Skeletal muscle satellite cell (primary cell): ENCODE measurements at regions not wholly inside any gene's neighbourhood (a gene's known extent, or its start where the extent isn't known, plus 50 kb on each side); places are given as distances from the start of the nearest gene placed in this dataset.

Source experiments
- H3K27me3 ChIP-seq: 2 replicates; pipeline ENCODE4 v1.7.0; 2013; ENCODE audit warnings: low read length; ENCODE audit not compliant: control insufficient read depth, insufficient read depth
- H3K36me3 ChIP-seq: 2 replicates; pipeline ENCODE4 v1.7.0; 2013; ENCODE audit warnings: mild to moderate bottlenecking, control low read depth, low read length; ENCODE audit not compliant: insufficient read depth
- H3K4me1 ChIP-seq: 2 replicates; pipeline ENCODE4 v1.7.0; 2013; ENCODE audit warnings: low read length; ENCODE audit not compliant: control insufficient read depth, insufficient read depth
- H3K4me2 ChIP-seq: 2 replicates; pipeline ENCODE4 v1.7.0; 2013; ENCODE audit warnings: mild to moderate bottlenecking, low read length
- H3K4me3 ChIP-seq: 2 replicates; pipeline ENCODE4 v1.7.0; 2013; ENCODE audit warnings: low read length
- H3K9ac ChIP-seq: 2 replicates; pipeline ENCODE4 v1.7.0; 2013; ENCODE audit warnings: mild to moderate bottlenecking, low read depth, low read length, moderate library complexity
- H3K9me3 ChIP-seq: replicated peaks from 2 replicates; pipeline ENCODE4 v1.7.0; 2013; ENCODE audit warnings: mild to moderate bottlenecking, control low read depth, low read length

GRCh38 chr11:127119356-127119755 is 118.8 kb upstream of the KIRREL3 start:
- H3K9ac ChIP-seq: no peak overlapping the region
- H3K9me3 ChIP-seq: no peaks in the 10 kb centered on the region
- no peak overlapping the region for H3K4me3 ChIP-seq
- H3K27me3 ChIP-seq: peaks cover 29% of the 10 kb centered on the region
- no peaks in the 10 kb centered on the region for H3K36me3 ChIP-seq
- H3K4me1 ChIP-seq: no peaks in the 10 kb centered on the region
- H3K4me2 ChIP-seq: no peak overlapping the region

GRCh38 chr11:127118811-127119210 is 118.2 kb upstream of the KIRREL3 start:
- Histone ChIP-seq H3K9ac (no peak overlapping the region), H3K9me3 (no peaks in the 10 kb centered on the region), H3K4me2 (no peak overlapping the region), H3K36me3 (no peaks in the 10 kb centered on the region), H3K4me3 (no peak overlapping the region), H3K4me1 (no peaks in the 10 kb centered on the region), H3K27me3 (peaks cover 32% of the 10 kb centered on the region)

GRCh38 chr11:127117231-127117739 is 116.7 kb upstream of the KIRREL3 start:
- no peak overlapping the region for H3K9ac ChIP-seq
- H3K4me1 ChIP-seq: no peaks in the 10 kb centered on the region
- H3K36me3 ChIP-seq: no peaks in the 10 kb centered on the region
- H3K4me3 ChIP-seq: no peak overlapping the region
- H3K27me3 ChIP-seq: peaks cover 44% of the 10 kb centered on the region
- H3K4me2 ChIP-seq: no peak overlapping the region
- no peaks in the 10 kb centered on the region for H3K9me3 ChIP-seq

- Histone ChIP-seq H3K4me2 (no peak overlapping the region), H3K27me3 (peaks cover 52% of the 10 kb centered on the region), H3K9ac (no peak overlapping the region), H3K36me3 (no peaks in the 10 kb centered on the region), H3K4me1 (no peaks in the 10 kb centered on the region), H3K9me3 (no peaks in the 10 kb centered on the region), H3K4me3 (no peak overlapping the region)
Measured at GRCh38 chr11:127115844-127116243, 115.3 kb upstream of the KIRREL3 start.

- H3K36me3 ChIP-seq: no peaks in the 10 kb centered on the region
Measured at GRCh38 chr11:127114035-127114434, 113.5 kb upstream of the KIRREL3 start.

GRCh38 chr11:127110542-127110941 is 110.0 kb upstream of the KIRREL3 start:
- Histone ChIP-seq H3K36me3 (no peaks in the 10 kb centered on the region), H3K4me2 (no peak overlapping the region), H3K4me1 (no peaks in the 10 kb centered on the region), H3K27me3 (peaks cover 69% of the 10 kb centered on the region), H3K9me3 (no peaks in the 10 kb centered on the region), H3K4me3 (no peak overlapping the region), H3K9ac (no peak overlapping the region)

More at GRCh38 chr11:127114035-127114434, 113.5 kb upstream of the KIRREL3 start:
- Histone ChIP-seq H3K4me3 (no peak overlapping the region), H3K27me3 (peaks cover 58% of the 10 kb centered on the region), H3K9ac (no peak overlapping the region), H3K4me2 (no peak overlapping the region), H3K9me3 (no peaks in the 10 kb centered on the region), H3K4me1 (no peaks in the 10 kb centered on the region)

- no peaks in the 10 kb centered on the region for H3K4me1 ChIP-seq
Measured at GRCh38 chr11:127109796-127110480, 109.4 kb upstream of the KIRREL3 start.

GRCh38 chr11:127108838-127109237 is 108.3 kb upstream of the KIRREL3 start:
- H3K9ac ChIP-seq: no peak overlapping the region
- no peaks in the 10 kb centered on the region for H3K36me3 ChIP-seq
- peaks cover 81% of the 10 kb centered on the region for H3K27me3 ChIP-seq
- no peak overlapping the region for H3K4me2 ChIP-seq
- no peaks in the 10 kb centered on the region for H3K4me1 ChIP-seq
- no peaks in the 10 kb centered on the region for H3K9me3 ChIP-seq
- no peak overlapping the region for H3K4me3 ChIP-seq

More at GRCh38 chr11:127109796-127110480, 109.4 kb upstream of the KIRREL3 start:
- Histone ChIP-seq H3K36me3 (no peaks in the 10 kb centered on the region), H3K9ac (no peak overlapping the region), H3K4me3 (no peak overlapping the region), H3K9me3 (no peaks in the 10 kb centered on the region), H3K4me2 (no peak overlapping the region), H3K27me3 (peaks cover 75% of the 10 kb centered on the region)

GRCh38 chr11:127106938-127107337 is 106.4 kb upstream of the KIRREL3 start:
- Histone ChIP-seq H3K9ac (no peak overlapping the region), H3K4me1 (no peaks in the 10 kb centered on the region), H3K27me3 (peaks cover 67% of the 10 kb centered on the region), H3K36me3 (no peaks in the 10 kb centered on the region), H3K4me3 (no peak overlapping the region), H3K9me3 (no peaks in the 10 kb centered on the region), H3K4me2 (no peak overlapping the region)

- no peaks in the 10 kb centered on the region for H3K4me1 ChIP-seq
- H3K4me3 ChIP-seq: no peak overlapping the region
- H3K9ac ChIP-seq: no peak overlapping the region
- H3K4me2 ChIP-seq: no peak overlapping the region
- peaks cover 62% of the 10 kb centered on the region for H3K27me3 ChIP-seq
- H3K9me3 ChIP-seq: no peaks in the 10 kb centered on the region
- H3K36me3 ChIP-seq: no peaks in the 10 kb centered on the region
Measured at GRCh38 chr11:127105593-127106541, 105.3 kb upstream of the KIRREL3 start.

- Histone ChIP-seq H3K4me3 (no peak overlapping the region), H3K4me1 (no peaks in the 10 kb centered on the region), H3K36me3 (no peaks in the 10 kb centered on the region), H3K9me3 (no peaks in the 10 kb centered on the region), H3K9ac (no peak overlapping the region), H3K27me3 (peaks cover 42% of the 10 kb centered on the region), H3K4me2 (no peak overlapping the region)
Measured at GRCh38 chr11:127103586-127104388, 103.2 kb upstream of the KIRREL3 start.
